HG03378 (cell line): ENCODE measurements at regions not wholly inside any gene's neighbourhood (a gene's known extent, or its start where the extent isn't known, plus 50 kb on each side); places are given as distances from the start of the nearest gene placed in this dataset.
A peak's percentile ranks its signal among the peaks of the same experiment; 100 is the strongest.

Experiments used
- ATAC-seq: cut with Tn5 transposase; IDR thresholded peaks from one replicate; pipeline ENCODE4 v1.9.1; 2021; ENCODE audit warnings: mild to moderate bottlenecking, moderate library complexity; ENCODE audit not compliant: unreplicated experiment

GRCh38 chr6:83792846-83793245, 60.3 kb upstream of the RIPPLY2 start:
- ATAC-seq, result no peak

- no peak for ATAC-seq
Observed at GRCh38 chr6:83781506-83781905, 71.7 kb upstream of the RIPPLY2 start.

DNA sequence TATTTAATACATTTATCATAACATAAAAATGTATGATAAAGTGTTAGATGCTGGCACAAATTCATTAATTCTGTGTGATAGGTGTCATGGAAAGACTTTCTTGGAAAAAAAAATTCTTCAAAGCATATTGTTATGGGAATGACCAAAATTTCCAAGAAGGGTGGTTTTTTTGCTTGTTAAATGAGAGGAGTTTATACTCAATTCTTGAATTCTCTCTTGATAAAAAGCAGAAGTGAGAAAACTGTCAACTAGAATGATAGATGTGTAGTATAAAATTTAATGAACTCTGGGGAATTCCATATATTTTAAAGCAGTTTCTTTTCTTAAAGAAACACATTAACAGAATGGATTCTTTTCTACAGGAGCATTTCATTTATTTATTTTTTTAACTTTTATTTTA, 62.0 kb upstream of the SNAP91 start:
- ATAC-seq, result peak; percentile 93

GRCh38 chr6:83769413-83769812, 60.5 kb upstream of the SNAP91 start:
- no peak for ATAC-seq

DNA sequence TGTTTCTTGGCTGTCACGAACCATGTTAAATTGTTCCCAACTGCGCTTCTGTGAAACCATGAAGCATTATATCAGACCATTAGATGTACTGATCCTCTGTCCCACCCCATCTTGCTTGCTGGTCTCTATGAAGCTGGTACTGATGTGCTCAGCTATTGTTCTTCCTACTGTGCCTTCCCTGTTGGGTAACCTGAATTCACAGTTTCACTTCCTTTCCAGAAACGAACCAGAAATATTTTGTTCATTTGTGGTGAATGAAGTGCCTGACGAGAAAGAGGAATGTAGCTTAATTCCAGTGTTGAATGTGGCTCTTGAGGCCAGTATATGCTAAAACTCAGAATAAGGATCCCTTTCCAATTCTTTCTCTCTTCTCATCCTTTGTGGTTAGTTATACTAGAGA, 58.1 kb upstream of the SNAP91 start:
- ATAC-seq, result no peak
